Endothelial cell of umbilical vein (primary cell): ENCODE measurements at regions not wholly inside any gene's neighbourhood (a gene's known extent, or its start where the extent isn't known, plus 50 kb on each side); places are given as distances from the start of the nearest gene placed in this dataset.

Experiments
- BruUV-seq: library from RNA; stranded (reverse); fragments of 400-500 nt; replicated peaks from 2 replicates; lab custom pipeline; 2021; lab: Mats Ljungman, UMichigan
- CTCF ChIA-PET: fragments of 300-600, 350-600 bp; sonication (Branson Sonifier 250); formaldehyde crosslinking; loops from one replicate; lab custom pipeline; 2021; ENCODE audit warnings: antibody characterized with exemption, inconsistent platforms; lab: Charles Lee
- POLR2A ChIA-PET: fragments of 300-600, 350-600 bp; sonication (Branson Sonifier 250); formaldehyde crosslinking; loops from one replicate; lab custom pipeline; 2021; ENCODE audit warnings: antibody characterized with exemption, inconsistent platforms; lab: Charles Lee
- DNase-seq: peaks from one replicate; pipeline ENCODE4 v3.0.0-alpha.2; 2011; ENCODE audit warnings: low read depth, low spot score
- FAIRE-seq: peaks from 2 replicates; lab custom pipeline; 2011; peaks lifted over from hg19 to GRCh38; lab: Jason Lieb, UNC
- H2AFZ ChIP-seq: 2 replicates; pipeline ENCODE4 v1.6.0; 2012; ENCODE audit warnings: low read depth, low read length, control low read depth, inconsistent platforms
- H3K27ac ChIP-seq: 2 replicates; pipeline ENCODE4 v1.5.1; 2011; ENCODE audit warnings: low read depth, mild to moderate bottlenecking, control low read depth, low read length, moderate library complexity; ENCODE audit not compliant: insufficient read depth
- H3K27me3 ChIP-seq, 2 experiments: 2 replicates each; pipeline versions ENCODE4 v1.6.0 to v1.6.1; 2011; ENCODE audit warnings: low read length in 2 of 2, mixed read lengths in 1 of 2; ENCODE audit not compliant: control insufficient read depth in 2 of 2, insufficient read depth in 2 of 2
- H3K36me3 ChIP-seq, 2 experiments: 2 replicates in 1 of 2; 3 replicates in 1 of 2; pipeline ENCODE4 v1.5.1; 2011; ENCODE audit warnings: low read length in 2 of 2, mild to moderate bottlenecking in 1 of 2, moderate library complexity in 1 of 2; ENCODE audit not compliant: control insufficient read depth in 2 of 2, insufficient read depth in 2 of 2; ENCODE audit errors: extremely low read depth in 1 of 2
- H3K4me1 ChIP-seq: 3 replicates; pipeline ENCODE4 v1.5.1; 2011; ENCODE audit warnings: mild to moderate bottlenecking, low read length; ENCODE audit not compliant: control insufficient read depth, insufficient read depth; ENCODE audit errors: extremely low read depth
- H3K4me2 ChIP-seq: 2 replicates; pipeline ENCODE4 v1.6.1; 2011; ENCODE audit warnings: low read length, control low read depth, mixed read lengths; ENCODE audit not compliant: insufficient read depth
- H3K4me3 ChIP-seq, 3 experiments: fragments of 200-600 bp in 1 of 3; sonication (generic), shearing (Covaris generic) in 1 of 3; replicated peaks in 1 of 3; 2 replicates each; pipeline ENCODE4 v1.5.1; 2011 to 2016; ENCODE audit warnings: control low read depth in 3 of 3, low read length in 3 of 3, mild to moderate bottlenecking in 2 of 3, inconsistent platforms in 1 of 3, low read depth in 1 of 3, moderate library complexity in 1 of 3; ENCODE audit not compliant: insufficient read depth in 1 of 3
- H3K79me2 ChIP-seq: 2 replicates; pipeline ENCODE4 v1.6.0; 2012; ENCODE audit warnings: low read length, inconsistent platforms; ENCODE audit not compliant: control insufficient read depth, insufficient read depth
- H3K9ac ChIP-seq: replicated peaks from 2 replicates; pipeline ENCODE3; 2011; ENCODE audit warnings: low read length, control low read depth; ENCODE audit not compliant: insufficient read depth; ENCODE audit errors: extremely low read depth
- H3K9me1 ChIP-seq: replicated peaks from 3 replicates; pipeline ENCODE4 v1.6.0; 2011; ENCODE audit warnings: mild to moderate bottlenecking, low read length; ENCODE audit not compliant: control insufficient read depth, insufficient read depth; ENCODE audit errors: extremely low read depth
- H3K9me3 ChIP-seq: replicated peaks from 2 replicates; pipeline ENCODE4 v1.5.1; 2012; ENCODE audit warnings: low read length, inconsistent platforms; ENCODE audit not compliant: control insufficient read depth, insufficient read depth
- H4K20me1 ChIP-seq: replicated peaks from 2 replicates; pipeline ENCODE3; 2011; ENCODE audit warnings: mild to moderate bottlenecking, low read length; ENCODE audit not compliant: control insufficient read depth, insufficient read depth; ENCODE audit errors: extremely low read depth
- CTCF ChIP-seq, 2 donors: IDR thresholded peaks; 1 replicate in 1 of 2; 2 replicates in 1 of 2; pipeline ENCODE4 v1.5.1; 2011; ENCODE audit warnings: low read length in 2 of 2, mild to moderate bottlenecking in 2 of 2, moderate library complexity in 2 of 2, control low read depth in 1 of 2, inconsistent platforms in 1 of 2, low read depth in 1 of 2; ENCODE audit not compliant: insufficient read depth in 1 of 2; ENCODE audit errors: extremely low read depth in 1 of 2
- EZH2 ChIP-seq: IDR thresholded peaks from 2 replicates; pipeline ENCODE4 v1.6.1; 2012; ENCODE audit warnings: borderline replicate concordance, low read depth, mild to moderate bottlenecking, moderate library complexity, low read length, inconsistent platforms; ENCODE audit not compliant: severe bottlenecking
- FOS ChIP-seq: IDR thresholded peaks from 2 replicates; pipeline ENCODE4 v1.6.1; 2011; ENCODE audit warnings: mild to moderate bottlenecking, low read length, moderate library complexity, borderline replicate concordance; ENCODE audit not compliant: insufficient read depth
- GATA2 ChIP-seq: IDR thresholded peaks from 2 replicates; pipeline ENCODE4 v1.7.0; 2011; ENCODE audit warnings: low read depth, mild to moderate bottlenecking, moderate library complexity, mixed read lengths, low read length; ENCODE audit not compliant: insufficient read length, insufficient read depth
- JUN ChIP-seq: IDR thresholded peaks from 2 replicates; pipeline ENCODE4 v1.6.1; 2011; ENCODE audit warnings: borderline replicate concordance, low read depth; ENCODE audit not compliant: insufficient read length, insufficient read depth
- MAX ChIP-seq: IDR thresholded peaks from 2 replicates; pipeline ENCODE4 v1.6.1; 2011; ENCODE audit not compliant: insufficient read depth, insufficient read length
- MYC ChIP-seq: IDR thresholded peaks from one replicate; pipeline ENCODE4 v1.6.1; 2011; ENCODE audit warnings: mild to moderate bottlenecking, low read depth, low read length
- POLR2A ChIP-seq: IDR thresholded peaks from 2 replicates; pipeline ENCODE4 v1.6.1; 2012; ENCODE audit warnings: low read depth, mild to moderate bottlenecking, control low read depth, low read length
- POLR2AphosphoS5 ChIP-seq: IDR thresholded peaks from 2 replicates; pipeline ENCODE4 v1.6.1; 2012; ENCODE audit warnings: low read depth, mild to moderate bottlenecking, control low read depth, low read length, moderate library complexity; ENCODE audit not compliant: insufficient read depth
- dilution Hi-C: fragments of 300-500 bp; cut with MboI; formaldehyde crosslinking; loops from one replicate; pipeline ENCODE4 v1.15.0; 2019; ENCODE audit warnings: low sequenced_read_pairs; ENCODE audit not compliant: extremely low pct_ligation_motif_present
- intact Hi-C: fragments of 100-400 bp; cut with micrococcal nuclease; formaldehyde crosslinking; loops from one replicate; pipeline ENCODE4 v1.10.0; 2022

GRCh38 chr12:92530706-92531105 lies 172.1 kb upstream of the PLEKHG7 start:
- no peak for FAIRE-seq
- Histone ChIP-seq H3K36me3 (no peaks in the 10 kb centered on the region), H3K4me3 (no peak overlapping the region), H3K27me3 (no peaks in the 10 kb centered on the region), H3K9me1 (no peaks in the 10 kb centered on the region), H2AFZ (no peak overlapping the region), H3K27ac (no peak overlapping the region), H3K9ac (no peak overlapping the region), H3K79me2 (no peaks in the 10 kb centered on the region), H3K4me2 (no peak overlapping the region), H4K20me1 (no peaks in the 10 kb centered on the region), H3K9me3 (no peaks in the 10 kb centered on the region), H3K4me1 (no peaks in the 10 kb centered on the region)
- dilution Hi-C loops: no loop called here
- TF ChIP-seq CTCF (IDR thresholded peaks at IDR 0.05; ENCODE audit: extremely low read depth in 1 of 2, insufficient read depth in 1 of 2, low read depth in 1 of 2, low read length in 2 of 2) (no peak), EZH2 (no peak), POLR2AphosphoS5 (no peak), POLR2A (no peak), MAX (no peak), FOS (no peak), GATA2 (no peak), MYC (no peak), JUN (no peak)
- no peak for DNase-seq
- intact Hi-C loops: no loop called here
- ChIA-PET CTCF (no interaction called here), POLR2A (no interaction called here)
- BruUV-seq: no TSS peak
